ENCODE measurements at regions not wholly inside any gene's neighbourhood (a gene's known extent, or its start where the extent isn't known, plus 50 kb on each side); places are given as distances from the start of the nearest gene placed in this dataset.

- H3K27me3 Mint-ChIP-seq (ENCODE audit: insufficient read depth) = no peaks in the 10 kb centered on the region
- no peak overlapping the region for H3K27ac Mint-ChIP-seq
- H3K4me3 Mint-ChIP-seq = no peak overlapping the region
- H3K36me3 Mint-ChIP-seq (ENCODE audit: low read depth) = peaks cover 21% of the 10 kb centered on the region
- H3K4me1 Mint-ChIP-seq (ENCODE audit: low read depth) = peaks cover 40% of the 10 kb centered on the region
- H3K9me3 Mint-ChIP-seq = peaks cover 22% of the 10 kb centered on the region
- TF ChIP-seq CTCF (IDR thresholded peaks at IDR 0.05) = no peak
- DNase-seq = no peak
These were observed 125.6 kb upstream of the LPAR1 start for GRCh38 chr9:111163716-111164389.

GRCh38 chr9:111162026-111162425 is 123.8 kb upstream of the LPAR1 start:
- H3K9me3 Mint-ChIP-seq = peaks cover 4% of the 10 kb centered on the region
- no peak overlapping the region for H3K27ac Mint-ChIP-seq
- peaks cover 4% of the 10 kb centered on the region for H3K36me3 Mint-ChIP-seq (ENCODE audit: low read depth)
- no peak for TF ChIP-seq CTCF (IDR thresholded peaks at IDR 0.05)
- no peaks in the 10 kb centered on the region for H3K27me3 Mint-ChIP-seq (ENCODE audit: insufficient read depth)
- DNase-seq = no peak
- peaks cover 49% of the 10 kb centered on the region for H3K4me1 Mint-ChIP-seq (ENCODE audit: low read depth)
- no peak overlapping the region for H3K4me3 Mint-ChIP-seq

- DNase-seq = peak; percentile 65
- Mint-ChIP-seq H3K27me3 (ENCODE audit: insufficient read depth) (no peaks in the 10 kb centered on the region), H3K36me3 (ENCODE audit: low read depth) (no peaks in the 10 kb centered on the region), H3K4me3 (peak overlapping the region; percentile 21), H3K27ac (peak overlapping the region; percentile 71), H3K9me3 (no peaks in the 10 kb centered on the region), H3K4me1 (ENCODE audit: low read depth) (peaks cover 49% of the 10 kb centered on the region)
- no peak for TF ChIP-seq CTCF (IDR thresholded peaks at IDR 0.05)
These were observed 122.7 kb upstream of the LPAR1 start for GRCh38 chr9:111161015-111161415.

- no peak for TF ChIP-seq CTCF (IDR thresholded peaks at IDR 0.05)
- no peak for DNase-seq
- Mint-ChIP-seq H3K4me1 (ENCODE audit: low read depth) (peaks cover 50% of the 10 kb centered on the region), H3K36me3 (ENCODE audit: low read depth) (no peaks in the 10 kb centered on the region), H3K4me3 (no peak overlapping the region), H3K27ac (no peak overlapping the region), H3K27me3 (ENCODE audit: insufficient read depth) (no peaks in the 10 kb centered on the region; the same call in 1 of the 2 replicates), H3K9me3 (no peaks in the 10 kb centered on the region)
These were observed 120.7 kb upstream of the LPAR1 start for GRCh38 chr9:111158999-111159398.

- Mint-ChIP-seq H3K27ac (peak overlapping the region; percentile 51), H3K9me3 (no peaks in the 10 kb centered on the region), H3K4me3 (no peak overlapping the region), H3K27me3 (ENCODE audit: insufficient read depth) (no peaks in the 10 kb centered on the region; the same call in 1 of the 2 replicates), H3K36me3 (ENCODE audit: low read depth) (no peaks in the 10 kb centered on the region), H3K4me1 (ENCODE audit: low read depth) (peaks cover 51% of the 10 kb centered on the region)
- TF ChIP-seq CTCF (IDR thresholded peaks at IDR 0.05) = no peak
- peak; percentile 44 for DNase-seq
These were observed 120.1 kb upstream of the LPAR1 start for GRCh38 chr9:111158363-111158762.

Measured in HFFc6 (cell line).